ENCODE measurements at regions not wholly inside any gene's neighbourhood (a gene's known extent, or its start where the extent isn't known, plus 50 kb on each side); places are given as distances from the start of the nearest gene placed in this dataset.
"Not testable (repeated sequence)": the region's sequence is repeated elsewhere in the genome, so short reads cannot be mapped to it uniquely, and the experiment has no call there.

- DNase-seq, result no peak
These were observed 86.1 kb downstream of the RAP2A start for GRCh38 chr13:97520061-97520460.

- no peak for DNase-seq
These were observed 86.9 kb downstream of the RAP2A start for GRCh38 chr13:97520866-97521265.

GRCh38 chr13:97521726-97522125 is 87.8 kb downstream of the RAP2A start:
- no peak for DNase-seq

- no peak for DNase-seq
These were observed 88.3 kb downstream of the RAP2A start for GRCh38 chr13:97522243-97522642.

DNA sequence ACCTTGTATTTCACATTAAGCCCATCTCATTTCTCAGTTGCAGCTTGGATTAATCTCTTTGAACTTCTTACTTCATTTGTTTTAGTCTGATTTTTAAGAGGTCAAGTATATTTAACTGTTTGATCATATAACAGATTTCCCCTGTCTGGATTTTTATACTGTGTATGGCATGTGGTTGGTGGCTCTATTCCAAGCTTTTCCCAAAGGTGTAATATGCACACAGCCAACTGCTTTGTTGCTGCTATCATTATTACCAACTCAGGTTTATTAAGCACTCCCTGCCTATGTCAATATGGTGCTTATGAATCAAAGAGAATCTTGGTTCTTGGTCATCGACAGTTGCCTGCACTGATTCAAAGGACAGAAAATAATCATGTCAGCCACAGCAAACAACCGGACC is 92.6 kb downstream of the RAP2A start:
- DNase-seq, result no peak

- no peak for DNase-seq
These were observed 94.5 kb downstream of the RAP2A start for GRCh38 chr13:97528518-97528917.

GRCh38 chr13:97534540-97534939 is 100.6 kb downstream of the RAP2A start:
- DNase-seq, result no peak

GRCh38 chr13:97535614-97536013 is 101.6 kb downstream of the RAP2A start:
- DNase-seq, result no peak

DNA sequence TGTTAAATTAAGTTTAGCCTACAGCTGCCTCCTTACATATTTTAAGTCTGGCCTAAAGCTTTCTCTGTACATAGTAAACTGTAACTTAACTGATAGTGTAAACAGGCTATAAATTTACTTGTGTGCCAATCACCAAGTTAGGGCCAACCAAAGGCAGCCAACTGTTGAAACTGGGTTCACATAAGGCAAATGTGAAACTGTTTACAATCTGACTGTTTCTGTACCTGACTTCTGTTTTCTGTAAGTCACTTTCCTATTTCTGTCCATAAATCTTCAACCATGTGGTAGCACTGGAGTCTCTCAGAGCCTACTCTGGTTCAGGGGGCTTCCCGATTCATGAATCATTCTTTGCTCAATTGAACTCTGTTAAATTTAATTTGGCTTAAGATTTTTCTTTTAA is 103.1 kb downstream of the RAP2A start:
- no peak for DNase-seq

GRCh38 chr13:97538203-97538602 is 104.2 kb downstream of the RAP2A start:
- DNase-seq, result no peak

GRCh38 chr13:97539651-97540610 is 106.0 kb downstream of the RAP2A start:
- DNase-seq, result no peak

GRCh38 chr13:97540696-97541095 is 106.7 kb downstream of the RAP2A start:
- DNase-seq, result no peak

GRCh38 chr13:97542102-97542685 is 108.2 kb downstream of the RAP2A start:
- no peak for DNase-seq

DNA sequence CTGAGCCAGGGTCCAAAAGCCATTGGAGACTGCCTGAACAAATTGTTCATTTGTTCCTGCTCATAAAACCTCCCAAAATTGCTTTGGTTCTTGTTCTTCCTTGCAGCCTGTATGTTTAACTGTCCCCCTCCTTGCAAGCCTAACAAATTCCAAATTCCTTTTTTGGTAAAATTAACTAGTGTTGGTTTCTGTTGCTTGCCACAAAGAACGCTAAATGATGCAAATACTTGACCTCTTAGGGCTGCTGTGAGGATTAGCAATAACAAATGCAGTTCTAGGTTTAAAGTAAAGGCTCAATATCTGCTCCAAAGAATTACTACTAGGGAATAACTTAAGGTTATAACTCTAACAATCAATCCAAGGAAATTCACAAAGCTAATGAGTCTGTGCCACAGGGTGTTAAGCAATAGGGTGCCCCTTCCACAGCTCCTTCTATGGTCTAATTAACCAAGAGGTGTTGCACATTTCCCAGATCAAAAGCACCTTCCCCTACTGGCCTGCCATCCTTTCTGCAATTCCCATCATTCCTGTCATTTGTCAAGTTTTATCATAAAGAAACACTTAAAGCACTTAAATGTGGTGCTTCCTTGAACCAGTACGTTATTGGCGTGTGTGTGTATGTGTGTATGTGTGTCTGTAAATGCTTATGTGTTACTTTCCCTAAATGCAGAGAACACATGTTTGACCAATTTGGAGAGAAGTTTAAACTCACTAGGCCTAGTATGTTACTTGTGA is 110.2 kb downstream of the RAP2A start:
- no peak for DNase-seq

DNA sequence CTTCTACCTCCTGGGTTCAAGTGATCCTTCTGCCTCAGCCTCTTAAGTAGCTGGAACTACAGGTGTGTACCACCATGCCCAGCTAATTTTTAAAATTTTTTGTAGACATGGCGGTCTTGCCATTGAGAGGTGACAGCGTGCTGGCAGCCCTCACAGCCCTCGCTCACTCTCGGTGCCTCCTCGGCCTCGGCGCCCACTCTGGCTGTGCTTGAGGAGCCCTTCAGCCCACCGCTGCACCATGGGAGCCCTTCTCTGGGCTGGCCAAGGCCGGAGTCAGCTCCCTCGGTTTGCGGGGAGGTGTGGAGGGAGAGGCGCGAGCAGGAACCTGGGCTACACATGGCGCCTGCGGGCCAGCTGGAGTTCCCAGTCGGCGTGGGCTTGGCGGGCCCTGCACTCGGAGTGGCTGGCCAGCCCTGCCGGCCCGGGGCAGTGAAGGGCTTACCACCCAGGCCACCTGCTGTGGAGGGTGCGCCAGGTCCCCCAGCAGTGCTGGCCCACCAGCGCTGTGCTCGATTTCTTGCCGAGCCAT is 111.1 kb downstream of the RAP2A start:
- DNase-seq, result not testable (repeated sequence)

GRCh38 chr13:97548138-97548537 is 114.2 kb downstream of the RAP2A start:
- DNase-seq, result no peak

DNA sequence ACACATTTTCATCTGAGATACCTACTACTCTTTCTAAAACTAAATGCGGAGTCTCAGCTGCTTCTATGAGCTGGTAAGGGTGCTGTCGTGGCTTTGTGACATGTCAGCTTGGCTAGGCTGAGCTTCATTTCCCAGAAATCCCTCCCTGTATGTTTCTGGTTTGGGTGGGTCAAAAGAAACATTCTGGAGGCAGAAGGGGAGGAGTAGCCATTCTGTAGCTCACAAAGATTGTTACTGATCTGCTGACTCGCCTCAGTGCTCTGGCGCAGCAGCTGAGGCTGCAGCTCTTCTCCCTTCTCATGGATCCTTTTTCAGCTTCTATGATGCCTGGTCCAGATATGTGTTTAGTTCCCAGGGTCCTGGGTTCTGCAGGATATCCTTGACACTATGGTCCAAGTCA is 114.7 kb downstream of the RAP2A start:
- no peak for DNase-seq

GRCh38 chr13:97549201-97549600 is 115.2 kb downstream of the RAP2A start:
- no peak for DNase-seq

GRCh38 chr13:97554496-97554895 is 120.5 kb downstream of the RAP2A start:
- DNase-seq, result no peak

DNA sequence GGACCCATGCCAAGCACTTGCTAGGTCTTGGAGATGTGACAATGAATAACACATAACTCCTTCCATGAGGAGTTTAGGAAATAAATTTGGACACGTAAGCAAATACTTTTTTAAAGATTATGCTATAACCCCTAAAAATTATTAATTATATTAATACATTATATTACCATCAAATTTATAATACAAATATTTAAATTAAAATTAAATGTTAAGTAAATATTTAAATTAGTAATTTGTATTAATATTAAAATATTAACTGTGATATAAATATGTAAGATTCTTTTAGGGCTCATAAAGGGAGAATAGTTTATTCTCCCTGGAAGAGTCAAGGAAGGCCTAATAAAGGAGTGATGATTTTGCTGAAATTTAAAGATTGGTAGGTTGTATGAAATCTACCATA is 121.1 kb downstream of the RAP2A start:
- DNase-seq, result no peak

GRCh38 chr13:97559030-97559429 is 125.1 kb downstream of the RAP2A start:
- no peak for DNase-seq

DNA sequence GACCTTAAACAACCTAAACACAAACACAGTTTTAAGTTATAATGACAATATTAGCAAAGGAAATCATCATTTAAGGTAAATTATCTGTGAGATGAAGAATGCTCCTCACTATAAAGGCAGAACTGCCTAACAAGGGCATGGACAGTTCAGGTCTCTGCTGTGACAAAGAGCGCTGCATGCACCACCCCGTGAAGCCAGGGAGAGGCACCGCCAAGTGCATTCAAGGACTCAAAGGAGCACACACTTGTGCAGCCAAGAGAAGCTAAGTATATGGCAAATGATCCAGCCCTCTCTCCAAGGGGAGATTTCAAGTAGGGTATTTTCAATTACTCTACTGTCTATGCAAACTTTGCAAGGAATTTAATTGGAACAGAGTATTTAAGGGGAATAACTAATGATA is 126.0 kb downstream of the RAP2A start:
- no peak for DNase-seq

GRCh38 chr13:97561182-97561581 is 127.2 kb downstream of the RAP2A start:
- no peak for DNase-seq
